Left lobe of liver (tissue), 2 donors: ENCODE measurements at regions not wholly inside any gene's neighbourhood (a gene's known extent, or its start where the extent isn't known, plus 50 kb on each side); places are given as distances from the start of the nearest gene placed in this dataset.

Experiments
- ATAC-seq: fragments of 200-7000 bp; cut with Tn5 transposase; one replicate; pipeline ENCODE4 v1.9.1; 2020; ENCODE audit warnings: mild to moderate bottlenecking, moderate library complexity
- DNase-seq: peaks from one replicate; pipeline ENCODE4 v3.0.0-alpha.2; 2020; ENCODE audit warnings: low spot score
- donor health status: DM: no; HTN: no; CAD: no; lungs with moderate emphysema.
- donor health status: DM: no; HTN: yes; CAD: no.

DNA sequence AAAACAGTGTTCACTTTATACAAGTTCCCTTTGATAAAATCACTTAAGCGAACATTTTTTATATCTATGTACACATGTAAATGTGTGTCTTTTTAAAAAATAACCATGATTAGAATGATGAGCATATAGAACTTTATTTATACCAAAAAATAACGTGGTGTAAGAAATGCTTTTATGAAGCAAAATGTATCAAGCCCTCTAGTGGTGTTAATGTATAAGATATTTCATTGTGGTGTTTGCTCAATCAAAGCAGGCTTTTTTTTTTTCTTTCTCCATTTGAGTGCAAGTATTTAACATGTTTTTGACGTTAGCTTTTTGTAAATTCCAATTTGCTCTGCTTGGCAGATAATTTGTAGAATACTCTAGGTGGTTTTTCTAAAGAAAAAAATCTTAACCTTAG lies 2092.4 kb upstream of the TENM3 start:
- ATAC-seq, result no peak

DNA sequence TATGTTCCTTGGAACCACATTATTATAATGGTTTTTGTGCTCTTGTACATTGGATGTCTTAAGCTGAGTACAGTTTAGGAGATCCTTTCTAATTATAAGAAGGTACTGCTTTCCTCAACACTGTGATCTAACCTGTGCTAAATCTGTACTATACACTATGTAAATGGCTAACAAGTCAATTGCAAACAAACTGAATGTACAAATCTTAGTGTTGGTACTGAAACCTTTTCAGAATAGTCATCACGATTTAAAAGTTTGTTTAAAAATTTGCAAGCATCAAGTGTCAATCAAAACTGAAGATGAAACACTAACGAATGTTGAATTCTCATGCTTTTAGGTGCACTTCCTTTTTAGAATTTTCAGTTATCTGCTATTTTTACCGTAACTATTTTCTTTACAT lies 2090.4 kb upstream of the TENM3 start:
- ATAC-seq (no peak), DNase-seq (no peak)

More for the DNA sequence above, 2092.4 kb upstream of the TENM3 start:
- no peak for DNase-seq

DNA sequence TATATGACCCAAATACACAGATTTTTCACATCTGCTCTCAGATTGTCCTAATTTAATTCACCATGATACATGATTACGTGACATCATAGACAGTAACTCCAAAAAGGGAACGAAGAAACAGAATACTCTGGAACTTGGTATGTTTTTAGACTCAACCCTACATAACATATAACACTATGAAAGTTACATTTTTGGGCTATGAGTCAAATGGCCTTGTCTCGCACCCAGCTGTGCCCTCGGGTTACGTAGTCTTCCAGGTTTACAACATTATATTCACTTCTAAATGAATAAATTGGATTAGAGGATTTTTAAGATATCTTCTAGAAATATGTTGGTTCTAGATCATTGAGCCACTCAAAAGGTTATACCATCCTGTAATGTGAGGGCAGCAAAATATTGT lies 2089.6 kb upstream of the TENM3 start:
- no peak for DNase-seq
- no peak for ATAC-seq

DNA sequence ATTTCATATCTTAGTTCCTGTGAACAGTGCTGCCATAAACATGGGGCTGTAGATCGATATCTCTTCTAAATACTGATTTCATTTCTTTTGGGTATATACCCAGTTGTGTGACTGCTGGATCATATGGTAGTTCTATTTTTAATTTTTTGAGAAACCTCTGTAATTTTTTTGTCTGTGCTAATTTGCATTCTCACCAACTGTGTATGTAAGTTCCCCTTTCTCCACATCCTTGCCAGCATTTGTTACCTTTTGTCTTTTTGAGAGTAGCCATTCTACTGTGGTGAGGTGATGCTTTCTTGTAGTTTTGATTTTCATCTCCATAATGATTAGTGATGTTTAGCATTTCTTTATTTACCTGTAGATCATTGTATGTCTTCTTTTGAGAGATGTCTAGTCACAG lies 2086.5 kb upstream of the TENM3 start:
- ATAC-seq (no peak), DNase-seq (no peak)

DNA sequence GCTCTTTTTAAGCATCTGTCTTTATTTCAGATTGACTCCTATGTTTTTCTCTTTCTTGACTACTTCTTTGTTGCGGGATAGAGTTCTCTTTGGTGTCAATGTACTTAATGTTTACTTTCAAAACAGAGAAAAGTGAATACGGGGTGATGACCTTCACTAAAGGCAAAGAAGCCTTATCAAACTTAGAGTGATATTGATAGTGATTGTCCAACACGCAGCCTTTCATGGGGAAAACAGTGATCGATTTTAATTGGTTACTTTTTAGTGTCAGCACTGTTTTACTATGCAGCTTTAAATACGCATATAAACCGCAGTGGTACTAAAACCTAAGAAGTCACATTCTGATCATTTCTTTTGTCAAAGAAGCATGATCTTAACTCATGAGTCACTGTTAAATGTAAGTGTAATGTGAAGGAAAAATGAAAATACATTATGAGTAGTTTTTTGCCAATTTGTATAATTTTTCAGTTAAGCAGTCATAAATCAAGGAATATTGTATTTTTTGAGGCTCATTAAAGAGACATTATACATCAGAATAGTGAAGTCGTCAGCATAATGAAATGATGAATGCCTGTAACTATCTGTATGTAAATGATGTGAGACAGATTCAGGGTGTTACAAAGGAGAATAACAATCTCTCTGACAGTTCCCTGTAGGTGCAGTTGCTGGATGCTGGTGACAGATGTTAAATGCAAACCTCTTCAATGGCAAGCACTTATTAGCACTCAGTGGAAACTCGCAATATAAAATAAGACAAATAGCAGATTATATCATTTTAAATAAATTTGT lies 2082.8 kb upstream of the TENM3 start:
- ATAC-seq, result no peak
- no peak for DNase-seq

DNA sequence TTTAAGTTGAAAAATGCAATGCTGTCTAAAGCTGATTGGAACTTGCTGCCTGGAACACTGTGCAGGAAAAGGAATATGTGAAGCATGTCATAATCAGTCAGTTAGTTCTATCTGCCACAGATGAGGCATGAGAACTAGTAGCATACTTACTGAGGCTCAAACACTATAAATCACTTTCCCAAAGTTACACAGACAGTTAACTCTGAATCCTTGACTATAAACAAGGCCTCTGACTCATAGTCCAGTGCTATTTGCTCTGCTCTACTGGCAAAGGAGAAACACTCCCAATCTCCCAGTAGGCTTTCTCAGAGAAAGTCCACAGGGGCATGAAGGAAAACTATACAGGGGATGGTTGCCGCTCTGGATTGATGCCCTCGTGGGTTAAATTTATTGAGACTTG lies 2078.4 kb upstream of the TENM3 start:
- DNase-seq, result no peak
- no peak for ATAC-seq

DNA sequence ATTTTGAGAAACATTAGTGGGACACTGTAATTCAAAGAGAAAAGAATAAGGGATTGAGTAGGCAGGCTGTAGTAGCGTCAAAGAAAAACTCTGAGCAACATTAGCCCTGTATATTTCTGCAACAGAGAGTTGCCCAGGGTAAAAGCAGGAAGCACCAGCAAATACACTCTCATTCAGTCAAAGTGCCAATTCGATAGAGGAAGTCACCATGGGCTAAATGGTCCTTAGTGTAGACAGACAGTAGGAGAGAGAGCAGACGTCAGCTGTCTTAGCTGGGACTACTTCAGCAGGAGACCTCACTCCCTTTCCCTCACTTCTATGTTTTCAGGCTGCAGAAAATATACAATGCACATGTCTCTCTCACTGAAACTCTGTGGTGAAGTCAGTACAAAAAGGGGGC lies 2073.8 kb upstream of the TENM3 start:
- ATAC-seq (no peak), DNase-seq (no peak)

DNA sequence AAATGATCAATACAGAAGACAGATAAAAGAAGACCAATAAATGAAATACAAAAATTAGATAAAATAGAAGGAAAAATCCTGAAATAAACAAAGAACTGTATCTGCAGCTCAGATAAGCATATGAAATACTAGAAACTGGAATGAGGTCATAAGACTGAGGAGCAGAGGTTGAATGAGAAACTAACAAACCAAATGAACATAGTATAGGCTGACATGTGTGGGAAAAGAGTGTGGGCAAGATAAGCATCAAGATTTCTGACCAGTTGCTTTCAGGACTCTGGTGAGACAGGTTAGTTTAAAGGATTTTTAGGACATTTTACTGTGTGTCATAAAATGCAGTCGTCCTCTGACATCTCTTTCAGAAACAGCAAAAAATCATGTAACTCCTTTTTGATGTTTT lies 2073.2 kb upstream of the TENM3 start:
- ATAC-seq (no peak), DNase-seq (no peak)

DNA sequence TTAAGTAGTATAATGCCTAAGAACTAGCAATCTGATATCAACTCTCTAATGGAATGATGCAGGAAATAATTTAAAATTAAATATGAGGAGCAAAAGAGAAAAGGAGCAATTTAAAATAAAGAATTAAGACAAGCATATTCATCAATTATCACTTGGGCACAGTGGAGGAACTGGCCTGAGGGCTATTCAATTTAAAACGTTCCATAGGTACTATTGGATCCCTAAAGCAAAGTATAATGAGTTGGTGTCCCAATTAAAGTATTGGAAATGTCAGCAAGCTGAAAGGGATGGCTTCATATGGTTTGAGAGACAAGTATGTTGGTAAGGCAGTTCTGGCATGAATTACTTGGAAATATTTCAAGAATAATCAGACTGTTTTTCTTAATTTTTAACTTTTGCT lies 2064.1 kb upstream of the TENM3 start:
- ATAC-seq (no peak), DNase-seq (no peak)

DNA sequence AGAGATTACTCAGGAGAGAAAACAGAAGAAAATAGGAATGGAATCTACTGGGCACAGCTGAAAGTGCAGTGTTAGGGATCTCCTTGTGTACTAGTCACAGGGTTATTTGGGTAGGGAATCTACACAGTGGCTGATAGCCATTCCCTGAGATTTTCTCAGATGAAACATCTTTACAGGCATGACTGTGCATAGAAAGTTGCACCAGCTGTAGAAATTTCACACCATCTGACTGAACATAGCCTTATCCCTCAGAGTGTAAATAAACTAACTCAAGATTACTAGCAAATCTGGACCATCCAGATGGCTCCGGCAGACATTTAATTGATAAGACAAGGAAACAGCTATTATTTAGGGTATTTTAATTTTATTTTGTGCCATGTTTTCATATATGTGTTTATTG lies 2053.5 kb upstream of the TENM3 start:
- DNase-seq (no peak), ATAC-seq (no peak)

DNA sequence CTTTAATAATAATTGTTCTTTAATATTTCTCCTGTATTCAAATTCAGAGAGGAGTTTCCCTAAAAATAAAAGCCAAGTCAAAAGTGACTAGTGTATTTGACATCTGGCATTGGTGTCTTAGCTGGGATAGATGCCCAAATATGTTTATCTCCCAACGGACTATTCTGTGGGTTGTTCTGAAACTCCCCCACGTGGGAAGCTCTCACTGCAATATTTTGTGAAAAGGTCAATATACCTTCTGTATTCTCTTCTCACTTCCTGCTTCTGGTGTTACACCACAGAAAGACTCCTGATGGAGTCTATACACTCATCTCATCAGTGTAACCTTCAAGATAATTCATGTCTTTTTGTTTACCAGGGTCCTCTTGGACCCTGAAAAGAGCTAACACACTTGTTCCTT lies 2052.8 kb upstream of the TENM3 start:
- ATAC-seq (no peak), DNase-seq (no peak)

DNA sequence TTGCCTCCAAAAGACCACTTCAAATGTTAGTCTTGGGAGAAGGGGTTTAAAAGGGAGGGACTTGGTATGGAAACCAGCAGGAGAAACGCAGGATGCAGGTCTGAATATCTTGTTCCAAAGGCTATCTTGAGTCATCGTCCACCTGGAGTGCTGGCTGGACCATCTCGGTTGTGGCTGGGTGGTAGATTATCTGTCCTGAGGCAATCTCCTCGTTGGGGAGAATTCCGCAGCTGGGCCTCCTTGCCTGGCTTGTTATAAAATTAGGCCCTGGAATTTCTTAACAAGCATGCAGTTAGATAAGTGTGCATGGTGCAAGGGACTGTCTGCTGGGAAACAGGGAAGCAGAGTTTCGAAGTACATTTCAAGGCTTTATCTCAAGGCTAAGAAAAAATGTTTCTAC lies 2045.7 kb upstream of the TENM3 start:
- ATAC-seq, result no peak
- no peak for DNase-seq

DNA sequence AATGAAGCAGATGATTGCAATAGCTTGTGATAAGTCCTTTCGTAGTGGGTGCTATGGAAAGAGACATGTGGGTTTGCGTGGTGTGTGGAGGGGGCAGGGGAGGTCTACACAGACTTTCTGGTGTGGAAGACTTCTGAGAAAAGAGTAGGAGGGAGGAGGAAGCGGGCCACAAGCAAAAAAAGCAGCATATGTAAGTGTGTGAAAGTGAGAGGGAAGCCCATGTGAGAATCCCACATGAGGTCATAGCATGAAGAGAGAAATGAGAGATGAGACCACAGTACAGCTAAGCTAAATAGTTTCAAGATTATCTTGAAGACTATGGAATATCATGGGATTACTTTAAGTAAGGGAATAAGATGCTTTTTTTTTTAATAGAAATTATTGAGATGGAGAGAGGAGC lies 2039.9 kb upstream of the TENM3 start:
- DNase-seq (no peak), ATAC-seq (no peak)

DNA sequence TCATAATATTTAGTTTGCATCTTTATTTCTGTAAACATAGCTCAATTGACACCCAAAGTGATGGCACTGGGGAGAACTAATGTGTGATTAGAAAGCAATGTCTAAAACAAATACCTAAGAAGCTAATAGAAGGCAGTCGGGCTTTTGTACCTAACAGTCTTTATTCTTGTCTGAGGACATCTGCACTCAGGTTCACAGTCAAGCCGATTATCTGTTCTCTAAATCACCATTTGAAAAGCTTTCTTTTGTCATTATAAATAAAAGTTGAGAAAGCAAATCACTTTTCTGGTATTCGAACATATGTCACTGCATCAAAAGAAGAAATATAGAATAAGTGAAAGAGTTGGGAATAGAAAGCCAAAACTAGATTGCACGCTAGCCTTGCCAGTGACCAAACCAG lies 2037.9 kb upstream of the TENM3 start:
- no peak for DNase-seq
- ATAC-seq, result no peak

DNA sequence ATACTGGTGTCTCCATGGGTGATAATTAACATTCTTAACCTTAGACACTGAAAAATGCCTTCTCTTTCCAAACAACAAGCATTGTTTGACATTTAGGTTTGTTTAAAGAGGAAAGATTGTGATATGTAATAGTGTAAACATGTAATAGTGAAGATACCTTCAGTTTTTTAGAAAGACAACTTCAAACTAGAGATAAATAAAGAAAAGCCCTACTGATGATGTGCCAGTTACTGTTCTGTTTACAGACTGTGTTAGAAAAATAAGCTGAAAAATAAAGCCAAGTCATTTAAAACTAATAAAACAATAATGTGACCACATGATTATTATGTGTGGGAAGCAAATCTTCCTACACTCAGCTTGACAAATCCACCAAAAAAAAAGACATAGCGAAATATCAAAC lies 2035.3 kb upstream of the TENM3 start:
- ATAC-seq, result no peak

DNA sequence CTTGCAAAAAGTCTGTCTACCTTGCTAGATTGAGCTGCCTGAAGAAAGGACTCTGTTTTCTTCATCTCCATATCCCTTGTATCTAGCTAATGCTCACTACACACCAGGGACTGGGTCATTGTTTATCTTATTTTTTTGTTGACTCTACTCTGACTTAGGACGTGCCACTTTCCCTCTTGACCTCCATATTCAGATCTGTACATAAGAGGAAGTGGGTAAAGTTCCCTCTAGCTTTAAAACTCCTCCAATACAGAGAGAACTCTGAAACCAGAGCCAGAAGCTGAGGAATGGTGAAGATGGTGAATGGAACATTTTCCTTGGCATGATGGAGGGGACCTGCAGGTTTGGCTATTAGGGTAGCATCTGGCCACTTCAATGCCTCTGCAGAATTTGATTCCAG lies 2026.1 kb upstream of the TENM3 start:
- no peak for ATAC-seq
- DNase-seq, result no peak

More for the DNA sequence above, 2035.3 kb upstream of the TENM3 start:
- DNase-seq, result no peak

DNA sequence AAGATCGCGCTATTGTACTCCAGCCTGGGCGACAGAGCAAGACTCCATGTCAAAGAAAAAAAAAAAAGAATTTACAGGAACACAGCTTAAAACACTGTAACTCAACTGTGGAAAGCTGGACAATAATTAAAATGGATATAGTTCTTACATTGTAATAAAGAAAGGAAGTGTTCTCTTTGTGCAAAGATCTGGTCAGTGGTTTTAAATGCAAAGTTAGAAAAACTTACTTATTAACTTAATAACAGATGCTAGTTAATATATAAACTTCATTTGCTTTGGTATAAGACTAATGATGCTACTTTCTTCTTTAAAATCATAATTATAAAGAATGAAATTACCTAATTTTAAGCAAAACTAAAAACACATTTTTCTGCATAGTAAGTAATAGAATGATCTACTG lies 2024.1 kb upstream of the TENM3 start:
- DNase-seq (no peak), ATAC-seq (no peak)

DNA sequence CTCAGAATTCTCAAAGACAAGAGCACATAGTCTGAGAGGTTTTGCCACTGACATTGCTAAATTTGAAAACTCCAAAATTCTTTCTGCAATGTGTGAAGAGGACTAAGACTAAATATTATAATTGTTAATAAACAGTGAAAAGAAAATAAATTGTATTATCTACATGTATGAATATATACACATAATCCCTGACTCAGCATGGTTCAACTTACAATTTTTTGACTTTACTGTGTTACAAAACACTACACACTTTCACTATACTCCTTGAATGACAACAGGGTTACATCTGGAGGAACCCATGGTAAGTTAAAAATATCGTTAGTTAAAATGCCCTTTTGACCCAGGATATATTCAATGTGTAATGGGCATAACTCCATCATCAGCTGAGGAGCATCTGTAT lies 2017.2 kb upstream of the TENM3 start:
- ATAC-seq (no peak), DNase-seq (no peak)

DNA sequence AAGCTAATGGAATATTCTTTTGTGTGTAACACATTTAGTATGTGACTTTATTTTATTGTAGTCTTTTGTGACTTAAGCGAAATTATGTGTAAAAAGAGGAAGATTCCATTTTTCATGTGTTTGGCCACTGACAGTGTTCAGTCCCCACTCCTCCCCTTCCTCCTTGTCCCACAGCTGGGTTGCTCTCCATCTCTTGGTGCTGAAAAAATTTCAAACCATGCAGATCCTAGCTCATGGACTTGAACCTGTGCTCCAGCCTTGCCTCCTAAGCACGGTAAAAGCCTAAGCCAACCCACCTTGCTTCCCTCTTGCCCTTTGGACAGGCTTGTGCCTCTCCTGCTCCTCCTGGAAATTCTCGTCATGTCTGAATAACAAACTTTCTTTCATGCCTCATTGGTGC lies 2008.5 kb upstream of the TENM3 start:
- no peak for ATAC-seq

DNA sequence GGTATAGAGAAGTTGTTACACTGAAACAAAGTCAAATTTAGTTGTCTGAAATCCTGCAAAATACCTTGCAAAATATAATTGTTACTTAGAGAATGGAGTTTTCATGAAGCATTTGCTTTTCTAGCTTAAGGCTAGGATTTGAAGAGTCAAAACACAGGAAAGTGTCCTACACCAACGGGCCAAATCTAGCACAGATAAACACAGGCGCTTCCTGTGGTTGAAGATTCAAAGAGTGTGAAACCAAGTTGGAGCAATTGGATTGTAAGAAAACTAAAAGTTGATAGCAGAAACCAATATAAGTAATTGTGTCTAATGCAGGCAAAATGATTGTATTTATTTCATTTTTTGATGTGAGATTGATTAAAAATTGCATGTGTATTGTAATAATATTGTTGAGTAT lies 2002.5 kb upstream of the TENM3 start:
- ATAC-seq (no peak), DNase-seq (no peak)

More for the DNA sequence above, 2008.5 kb upstream of the TENM3 start:
- DNase-seq, result no peak

DNA sequence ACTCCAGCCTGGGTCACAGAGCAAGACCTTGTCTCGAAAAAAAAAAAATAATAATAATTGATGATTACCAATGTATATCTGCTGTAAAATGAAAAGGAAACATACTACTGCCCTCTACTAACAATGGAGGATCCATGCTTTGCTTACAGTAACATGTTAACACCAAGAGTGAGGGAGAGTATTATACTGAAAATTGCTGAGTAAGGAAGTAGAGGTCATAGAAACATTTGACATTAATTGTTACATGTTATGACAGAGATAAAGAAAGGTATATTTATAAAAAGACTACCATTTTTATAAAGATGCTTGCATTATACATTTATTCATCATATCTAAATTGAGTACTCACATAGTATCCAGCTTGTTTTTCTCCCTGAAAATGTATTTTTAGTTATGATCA lies 1989.8 kb upstream of the TENM3 start:
- DNase-seq, result no peak
- no peak for ATAC-seq

DNA sequence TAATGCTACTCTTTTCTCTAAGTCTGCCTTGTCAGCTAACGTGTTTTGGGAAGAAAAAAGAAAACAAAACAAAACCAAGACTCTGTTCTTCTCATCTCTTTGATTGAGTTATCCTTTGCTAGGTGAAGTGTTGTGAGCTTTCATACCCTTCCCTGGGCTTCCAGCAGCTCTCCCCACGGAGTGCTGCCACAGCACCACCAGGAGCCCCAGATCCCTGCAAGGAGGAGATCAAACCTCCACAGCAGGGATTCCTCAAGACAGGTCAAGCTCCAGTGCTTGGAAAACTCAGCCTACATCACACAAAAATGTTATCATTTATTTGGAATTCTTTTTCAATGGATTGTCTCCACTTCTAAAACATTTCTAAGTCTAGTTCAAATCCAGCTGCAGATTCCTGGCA lies 1981.9 kb upstream of the TENM3 start:
- no peak for ATAC-seq
- DNase-seq, result no peak

DNA sequence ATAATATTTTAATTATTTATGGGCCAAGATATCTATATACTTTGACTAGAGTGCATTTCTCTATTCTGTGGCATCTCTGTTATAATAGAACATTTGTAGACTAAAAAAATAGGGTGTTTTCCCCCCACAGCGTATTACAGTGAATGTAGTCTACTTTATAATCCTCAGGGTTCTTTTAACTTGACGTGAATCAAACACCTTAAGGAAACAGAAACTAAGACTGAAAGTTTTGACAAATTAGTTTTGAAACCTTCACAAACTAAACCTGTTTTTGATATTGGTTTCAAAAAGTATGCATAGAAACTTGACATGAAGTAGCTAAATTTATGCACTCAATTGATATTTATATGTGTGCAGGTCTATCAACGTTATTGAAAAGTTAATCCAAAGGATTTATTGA lies 1963.1 kb upstream of the TENM3 start:
- ATAC-seq (no peak), DNase-seq (no peak)
